DND-41 (cell line): ENCODE measurements at regions not wholly inside any gene's neighbourhood (a gene's known extent, or its start where the extent isn't known, plus 50 kb on each side); places are given as distances from the start of the nearest gene placed in this dataset.

Experiments used
- CTCF ChIP-seq: IDR thresholded peaks from 2 replicates; pipeline ENCODE4 v1.5.1; 2012; ENCODE audit warnings: borderline replicate concordance, low read length, moderate library complexity, mild to moderate bottlenecking; ENCODE audit not compliant: poor library complexity, severe bottlenecking; ENCODE audit errors: extremely low read depth
- EZH2 ChIP-seq: IDR thresholded peaks from 3 replicates; pipeline ENCODE4 v1.6.1; 2012; ENCODE audit warnings: borderline replicate concordance, low read depth, mild to moderate bottlenecking, moderate library complexity, low read length, inconsistent platforms; ENCODE audit not compliant: severe bottlenecking

DNA sequence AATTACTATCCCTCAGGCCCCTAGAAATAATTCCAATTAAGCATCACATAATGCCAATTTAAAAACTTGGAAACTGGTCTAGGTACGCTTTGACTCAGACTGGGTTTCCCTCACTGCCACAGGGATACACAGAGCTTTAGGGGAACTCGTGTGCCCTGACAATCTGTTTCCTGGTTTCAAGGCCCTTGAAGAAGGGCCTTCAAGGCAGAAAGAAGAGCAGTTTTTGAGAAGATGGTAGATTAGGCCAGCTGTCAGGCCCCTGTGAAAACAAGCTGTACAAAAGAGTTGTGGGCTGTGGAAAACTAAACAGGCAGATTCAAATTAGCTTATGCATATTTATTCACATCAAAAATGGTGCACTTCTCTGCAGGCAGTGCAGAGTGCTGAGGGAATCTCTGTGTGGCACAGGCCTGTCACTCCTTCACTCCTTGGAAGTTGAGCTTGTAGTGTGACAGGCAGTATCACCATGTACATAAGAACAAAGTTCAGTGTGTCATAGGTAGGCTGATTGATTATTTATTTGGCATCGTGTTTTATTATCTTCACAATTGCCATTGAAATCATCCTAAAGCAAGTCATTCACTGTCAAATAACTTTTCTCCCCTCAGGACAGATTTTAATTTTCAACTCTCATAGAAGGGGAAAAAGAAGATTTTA is 614.4 kb upstream of the GYPC start:
- no peak for TF ChIP-seq CTCF
- no peak for TF ChIP-seq EZH2
